Ovary (tissue), 7 donors: ENCODE measurements at regions not wholly inside any gene's neighbourhood (a gene's known extent, or its start where the extent isn't known, plus 50 kb on each side); places are given as distances from the start of the nearest gene placed in this dataset.
"Not testable (repeated sequence)": the region's sequence is repeated elsewhere in the genome, so short reads cannot be mapped to it uniquely, and the experiment has no call there.

Experiments used
- DNase-seq, 5 donors: peaks; one replicate each; pipeline ENCODE4 v3.0.0-alpha.2; 2019 to 2020
- H3K27ac ChIP-seq, 2 donors: fragments of 200-600 bp; one replicate each; pipeline versions ENCODE4 v1.5.1 to v1.8.0; 2019 to 2022
- H3K27me3 ChIP-seq: fragments of 200-600 bp; one replicate; pipeline ENCODE4 v1.8.0; 2022
- H3K36me3 ChIP-seq: fragments of 200-600 bp; sonication (generic); one replicate; pipeline ENCODE4 v1.5.1; 2019
- H3K4me1 ChIP-seq: one replicate; pipeline ENCODE4 v1.8.1; 2013; ENCODE audit warnings: mild to moderate bottlenecking, moderate library complexity; ENCODE audit not compliant: insufficient read depth
- H3K4me3 ChIP-seq: fragments of 200-600 bp; sonication (generic); one replicate; pipeline ENCODE4 v1.5.1; 2017
- H3K9me3 ChIP-seq, 2 donors: fragments of 200-600 bp in 1 of 2; sonication (generic) in 1 of 2; one replicate each; pipeline versions ENCODE4 v1.5.1 to v1.8.1; 2013 to 2019; ENCODE audit warnings: mild to moderate bottlenecking in 1 of 2, moderate library complexity in 1 of 2
- CTCF ChIP-seq, 3 donors: fragments of 450-650 bp in 2 of 3; fragments of 200-600 bp in 1 of 3; IDR thresholded peaks; one replicate each; pipeline versions ENCODE4 v1.5.1 to v1.8.0; 2016 to 2022; ENCODE audit warnings: antibody characterized with exemption in 3 of 3, mild to moderate bottlenecking in 1 of 3
- EP300 ChIP-seq: sonication (generic); formaldehyde crosslinking; IDR thresholded peaks from one replicate; pipeline ENCODE4 v1.6.1; 2017; ENCODE audit warnings: antibody characterized with exemption
- POLR2A ChIP-seq: fragments of 450-650 bp; IDR thresholded peaks from one replicate; pipeline ENCODE4 v1.6.1; 2017; ENCODE audit warnings: antibody characterized with exemption, mild to moderate bottlenecking, moderate library complexity
- WGBS, 3 donors: extraction: QIAGEN DNeasy Blood & Tissue Kit in 1 of 3; methylation state at CpG; one replicate each; pipeline versions ENCODE4 v1.1.5 to v1.1.7; 2013 to 2017; 5-methylcytosine and 5-hydroxymethylcytosine counted together
- intact Hi-C, 4 donors: fragments of 100-400 bp; cut with DNase I; formaldehyde crosslinking; loops; one replicate each; pipeline versions ENCODE4 v1.11.0 to v1.15.1; 2022 to 2023
- donor health status: DM: no; HTN: no; CAD: no; lungs with moderate emphysema.
- donor health status: DM: no; HTN: no; CAD: no.
- donor health status: Bipolar disorder and iron deficiency.
- donor health status: DM: no; HTN: no; CAD: no.
- donor health status: DM: yes; HTN: yes; CAD: no.

GRCh38 chr12:124214574-124214973, 80.3 kb upstream of the RFLNA start:
- DNase-seq: no peak
- H3K9me3 ChIP-seq: peaks cover 0 to 3% of the 10 kb centered on the region in 2 donors
- H3K4me1 ChIP-seq: no peaks in the 10 kb centered on the region
- no peak overlapping the region for H3K27ac ChIP-seq
- no peak overlapping the region for H3K4me3 ChIP-seq
- 97 to 98% (median 98%) methylated on average over 3 of the region's 3 CpGs for WGBS, 3 donors
- TF ChIP-seq POLR2A: no peak
- no peak for TF ChIP-seq EP300
- intact Hi-C loops: no loop called here
- H3K27me3 ChIP-seq: no peaks in the 10 kb centered on the region
- no peaks in the 10 kb centered on the region for H3K36me3 ChIP-seq

DNA sequence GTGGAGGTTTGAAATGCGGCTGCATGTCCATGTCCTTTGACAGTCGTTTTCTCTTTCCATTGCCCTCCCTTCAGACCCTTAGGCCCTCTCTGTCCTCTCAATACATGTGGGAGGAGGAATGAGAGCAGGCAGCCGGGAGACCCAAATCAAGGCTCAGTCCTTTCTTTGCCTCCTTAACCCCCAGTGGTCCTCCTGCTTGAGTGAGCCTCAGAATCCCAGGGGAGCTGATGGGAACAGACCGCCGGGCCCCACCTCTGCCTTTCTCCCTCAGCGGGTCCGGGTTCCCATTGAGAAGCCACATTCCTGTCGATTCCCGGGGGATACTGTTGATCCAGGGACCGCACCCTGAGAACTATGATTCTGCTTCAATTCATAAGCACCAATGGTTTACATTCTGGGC, 77.9 kb upstream of the RFLNA start:
- Histone ChIP-seq H3K36me3 (no peaks in the 10 kb centered on the region), H3K4me1 (no peaks in the 10 kb centered on the region), H3K27ac (no peak overlapping the region), H3K9me3 (peaks cover 0 to 3% of the 10 kb centered on the region in 2 donors), H3K27me3 (no peaks in the 10 kb centered on the region), H3K4me3 (no peak overlapping the region)
- no peak for DNase-seq
- intact Hi-C loops: no loop called here
- WGBS, 3 donors: 81 to 86% (median 84%) methylated on average over 10 of the region's 10 CpGs
- TF ChIP-seq EP300 (no peak), POLR2A (no peak), CTCF (IDR thresholded peaks at IDR 0.05) (no peak)

DNA sequence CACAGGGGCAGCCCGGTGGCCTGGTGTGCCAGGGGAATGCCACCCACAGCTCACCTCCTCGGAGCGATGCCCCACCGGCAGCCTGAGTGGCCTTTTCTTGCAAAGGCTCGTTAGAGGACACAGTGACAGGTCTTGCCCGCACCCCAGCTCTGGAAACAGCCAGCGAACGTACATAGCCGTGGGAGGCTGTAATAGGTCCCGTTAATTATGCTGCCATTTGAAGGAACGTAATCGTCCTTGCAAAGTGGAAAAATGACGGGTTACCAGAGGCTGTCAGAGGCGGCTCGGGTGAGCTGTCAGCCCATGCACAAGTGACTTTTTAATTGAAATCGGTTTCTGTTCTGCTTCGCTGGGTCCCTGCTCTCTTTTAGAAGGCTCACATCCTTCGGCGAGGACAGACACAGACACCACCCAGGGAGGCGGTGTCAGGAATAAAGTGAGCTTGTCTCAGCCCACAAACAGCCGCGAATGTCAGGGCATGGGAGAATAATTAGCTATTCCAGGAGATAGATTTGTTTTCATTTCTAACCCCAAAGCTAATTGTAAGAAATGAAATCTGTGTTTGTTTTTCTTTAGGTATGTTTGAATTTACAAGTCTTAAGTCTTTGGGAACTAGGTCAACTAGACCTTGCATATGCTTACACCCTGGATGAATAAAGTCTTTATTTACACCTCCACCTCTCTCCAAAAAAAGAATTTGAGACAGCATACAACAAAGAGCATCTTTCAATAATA, 77.2 kb upstream of the RFLNA start:
- no peaks in the 10 kb centered on the region for H3K27me3 ChIP-seq
- H3K4me3 ChIP-seq: no peak overlapping the region
- H3K9me3 ChIP-seq: peaks cover 0 to 3% of the 10 kb centered on the region in 2 donors
- no peaks in the 10 kb centered on the region for H3K36me3 ChIP-seq
- no peak for DNase-seq
- intact Hi-C loops: no loop called here
- TF ChIP-seq EP300 (no peak), POLR2A (no peak), CTCF (IDR thresholded peaks at IDR 0.05) (no peak)
- no peak overlapping the region for H3K27ac ChIP-seq
- WGBS, 3 donors: 15 to 39% (median 16%) methylated on average over 22 of the region's 22 CpGs
- H3K4me1 ChIP-seq: no peaks in the 10 kb centered on the region

- intact Hi-C loops: no loop called here
- Histone ChIP-seq H3K27me3 (no peaks in the 10 kb centered on the region), H3K4me1 (no peaks in the 10 kb centered on the region), H3K27ac (no peak overlapping the region), H3K4me3 (no peak overlapping the region), H3K36me3 (no peaks in the 10 kb centered on the region), H3K9me3 (peaks cover 0 to 3% of the 10 kb centered on the region in 2 donors)
- no peak for TF ChIP-seq CTCF (IDR thresholded peaks at IDR 0.05)
- no peak for TF ChIP-seq POLR2A
- TF ChIP-seq EP300: no peak
- no peak for DNase-seq
- WGBS, 3 donors: 50 to 77% (median 69%) methylated on average over 1 of the region's 1 CpG
Observed at GRCh38 chr12:124218243-124218560, 76.7 kb upstream of the RFLNA start.

- H3K27ac ChIP-seq, H3K4me1 ChIP-seq, H3K9me3 ChIP-seq, intact Hi-C loops, H3K4me3 ChIP-seq, H3K27me3 ChIP-seq, H3K36me3 ChIP-seq, DNase-seq: not testable (repeated sequence)
- 95% methylated on average over 3 of the region's 3 CpGs for WGBS, 3 donors
Observed at GRCh38 chr12:124218650-124219049, 76.2 kb upstream of the RFLNA start.
